KMS-11 (cell line): ENCODE measurements at regions not wholly inside any gene's neighbourhood (a gene's known extent, or its start where the extent isn't known, plus 50 kb on each side); places are given as distances from the start of the nearest gene placed in this dataset.

Source experiments
- H2AFZ ChIP-seq: fragments of 200-600 bp; sonication (generic); 2 replicates; pipeline ENCODE4 v1.6.1; 2016; ENCODE audit warnings: antibody characterized with exemption, mixed run types, low read depth
- H3K27ac ChIP-seq: fragments of 200-600 bp; sonication (generic); 2 replicates; pipeline ENCODE4 v1.6.1; 2016; ENCODE audit warnings: mild to moderate bottlenecking, mixed run types
- H3K27me3 ChIP-seq: fragments of 200-600 bp; sonication (generic); 2 replicates; pipeline ENCODE4 v1.6.1; 2017; ENCODE audit warnings: mild to moderate bottlenecking, low read depth, mixed run types, moderate library complexity; ENCODE audit not compliant: insufficient read depth
- H3K36me3 ChIP-seq: fragments of 200-600 bp; sonication (generic); 2 replicates; pipeline ENCODE4 v1.6.1; 2017; ENCODE audit warnings: mild to moderate bottlenecking, mixed run types; ENCODE audit not compliant: insufficient read depth
- H3K4me1 ChIP-seq: fragments of 200-600 bp; sonication (generic); 2 replicates; pipeline ENCODE4 v1.6.1; 2016; ENCODE audit warnings: mild to moderate bottlenecking, low read depth, mixed run types; ENCODE audit not compliant: poor library complexity, severe bottlenecking
- H3K4me2 ChIP-seq: fragments of 200-600 bp; sonication (generic); 2 replicates; pipeline ENCODE4 v1.7.0; 2016; ENCODE audit warnings: mild to moderate bottlenecking, mixed run types
- H3K4me3 ChIP-seq: fragments of 200-600 bp; sonication (generic); IDR thresholded peaks from 2 replicates; pipeline ENCODE4 v1.6.1; 2017; ENCODE audit warnings: low read depth, low read length, mixed read lengths; ENCODE audit not compliant: insufficient read depth
- H3K79me2 ChIP-seq: fragments of 200-600 bp; sonication (generic); 2 replicates; pipeline ENCODE4 v1.6.1; 2016; ENCODE audit warnings: low read depth, mixed run types; ENCODE audit not compliant: insufficient read depth
- H3K9ac ChIP-seq: fragments of 200-600 bp; sonication (generic); 2 replicates; pipeline ENCODE4 v1.6.1; 2016; ENCODE audit warnings: mild to moderate bottlenecking, mixed run types
- H4K20me1 ChIP-seq: fragments of 200-600 bp; sonication (generic); 2 replicates; pipeline ENCODE4 v1.6.1; 2016; ENCODE audit warnings: mild to moderate bottlenecking, mixed run types; ENCODE audit not compliant: insufficient read depth
- TF ChIP-seq, protein P1 (sequence below): fragments of 200-600 bp; sonication (generic); conservative IDR thresholded peaks from 2 replicates; pipeline ENCODE4 v1.6.1; 2017; ENCODE audit warnings: low read depth, mild to moderate bottlenecking, antibody characterized with exemption, low read length, moderate library complexity, mixed read lengths

DNA sequence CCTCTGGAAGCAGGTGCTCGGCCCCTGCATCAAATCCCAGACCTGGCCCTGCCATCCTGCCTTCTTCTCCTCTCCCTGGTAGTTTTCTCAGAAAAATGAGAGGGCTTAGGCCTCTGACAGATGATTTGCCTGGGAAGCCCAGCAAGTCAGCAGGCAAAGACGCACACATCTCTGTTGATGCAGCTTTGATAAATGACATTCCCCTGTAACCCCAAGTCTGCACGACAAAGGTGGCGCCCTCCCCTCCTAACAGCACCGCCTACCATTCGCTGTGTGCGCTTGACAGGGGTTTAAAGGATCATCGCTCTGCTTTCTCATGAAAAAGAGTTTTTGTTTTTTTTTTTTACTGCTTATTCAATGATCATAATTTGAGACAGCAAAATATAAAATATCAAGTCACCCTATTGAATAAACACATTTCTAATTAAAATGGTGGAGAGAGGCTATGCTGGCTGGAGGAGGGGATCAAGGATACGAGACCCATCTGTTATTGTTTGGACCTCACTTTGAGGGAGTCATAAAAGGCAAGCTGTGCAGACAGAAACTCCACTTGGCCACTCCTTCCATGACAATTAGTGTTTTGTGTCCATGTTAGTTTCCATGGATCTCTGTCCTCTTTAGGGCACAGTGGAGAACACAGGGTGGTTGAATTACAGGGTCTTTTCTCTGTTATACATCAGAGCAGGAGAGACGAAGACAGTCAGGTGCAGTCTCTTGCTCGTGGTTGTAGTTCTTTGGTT is 126.1 kb downstream of the FGF9 start:
- TF ChIP-seq, protein P1, sequence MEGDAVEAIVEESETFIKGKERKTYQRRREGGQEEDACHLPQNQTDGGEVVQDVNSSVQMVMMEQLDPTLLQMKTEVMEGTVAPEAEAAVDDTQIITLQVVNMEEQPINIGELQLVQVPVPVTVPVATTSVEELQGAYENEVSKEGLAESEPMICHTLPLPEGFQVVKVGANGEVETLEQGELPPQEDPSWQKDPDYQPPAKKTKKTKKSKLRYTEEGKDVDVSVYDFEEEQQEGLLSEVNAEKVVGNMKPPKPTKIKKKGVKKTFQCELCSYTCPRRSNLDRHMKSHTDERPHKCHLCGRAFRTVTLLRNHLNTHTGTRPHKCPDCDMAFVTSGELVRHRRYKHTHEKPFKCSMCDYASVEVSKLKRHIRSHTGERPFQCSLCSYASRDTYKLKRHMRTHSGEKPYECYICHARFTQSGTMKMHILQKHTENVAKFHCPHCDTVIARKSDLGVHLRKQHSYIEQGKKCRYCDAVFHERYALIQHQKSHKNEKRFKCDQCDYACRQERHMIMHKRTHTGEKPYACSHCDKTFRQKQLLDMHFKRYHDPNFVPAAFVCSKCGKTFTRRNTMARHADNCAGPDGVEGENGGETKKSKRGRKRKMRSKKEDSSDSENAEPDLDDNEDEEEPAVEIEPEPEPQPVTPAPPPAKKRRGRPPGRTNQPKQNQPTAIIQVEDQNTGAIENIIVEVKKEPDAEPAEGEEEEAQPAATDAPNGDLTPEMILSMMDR: no peak
- Histone ChIP-seq H3K4me1 (no peaks in the 10 kb centered on the region), H2AFZ (no peak overlapping the region), H3K36me3 (no peaks in the 10 kb centered on the region), H3K27ac (no peak overlapping the region), H3K4me2 (no peak overlapping the region), H3K4me3 (no peak overlapping the region), H3K27me3 (no peaks in the 10 kb centered on the region), H4K20me1 (no peaks in the 10 kb centered on the region), H3K79me2 (no peaks in the 10 kb centered on the region), H3K9ac (no peak overlapping the region)

DNA sequence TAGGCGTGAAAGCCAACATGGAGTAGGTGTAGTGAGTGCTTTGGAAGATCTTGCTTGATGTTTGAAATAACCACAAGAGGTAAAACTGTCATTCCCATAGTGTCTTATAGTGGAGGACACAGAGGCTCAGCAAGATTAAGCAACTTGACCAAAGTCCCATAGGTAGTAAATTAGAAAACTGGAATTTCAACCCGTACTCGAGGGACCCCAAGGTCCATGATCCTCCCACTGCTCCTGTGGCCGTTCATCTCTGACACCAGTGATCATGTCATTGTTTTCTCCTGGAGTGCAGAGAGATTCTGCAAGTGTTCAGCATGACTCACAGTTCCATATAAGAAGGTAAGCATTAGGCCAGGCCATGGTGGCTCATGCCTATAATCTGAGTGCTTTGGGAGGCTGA is 126.9 kb downstream of the FGF9 start:
- no peak overlapping the region for H3K4me2 ChIP-seq
- no peaks in the 10 kb centered on the region for H4K20me1 ChIP-seq
- no peaks in the 10 kb centered on the region for H3K36me3 ChIP-seq
- no peak overlapping the region for H3K27ac ChIP-seq
- no peak overlapping the region for H3K4me3 ChIP-seq
- TF ChIP-seq, protein P1: no peak
- no peak overlapping the region for H3K9ac ChIP-seq
- H3K4me1 ChIP-seq: no peaks in the 10 kb centered on the region
- no peaks in the 10 kb centered on the region for H3K79me2 ChIP-seq
- H2AFZ ChIP-seq: no peak overlapping the region
- H3K27me3 ChIP-seq: no peaks in the 10 kb centered on the region

DNA sequence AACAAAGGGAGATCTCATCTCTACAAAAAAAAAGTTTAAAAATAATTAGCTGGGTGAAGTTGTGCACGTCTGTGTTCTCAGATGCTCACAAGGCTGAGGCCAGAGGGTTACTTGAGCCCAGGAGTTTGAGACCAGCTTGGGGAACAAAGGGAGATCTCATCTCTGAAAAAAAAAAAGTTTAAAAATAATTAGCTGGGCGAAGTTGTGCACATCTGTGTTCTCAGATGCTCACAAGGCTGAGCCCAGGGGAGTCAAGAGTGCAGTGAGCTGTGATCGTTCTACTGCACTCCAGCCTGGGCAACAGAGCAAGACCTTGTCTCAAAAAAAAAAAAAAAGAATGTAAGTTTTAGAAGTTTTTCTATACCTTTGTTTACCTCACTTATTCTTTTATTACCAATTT is 127.3 kb downstream of the FGF9 start:
- TF ChIP-seq, protein P1: no peak
- Histone ChIP-seq H3K4me2 (no peak overlapping the region), H4K20me1 (no peaks in the 10 kb centered on the region), H3K27me3 (no peaks in the 10 kb centered on the region), H3K36me3 (no peaks in the 10 kb centered on the region), H3K79me2 (no peaks in the 10 kb centered on the region), H3K27ac (no peak overlapping the region), H3K4me3 (no peak overlapping the region), H3K4me1 (no peaks in the 10 kb centered on the region), H3K9ac (no peak overlapping the region), H2AFZ (no peak overlapping the region)

DNA sequence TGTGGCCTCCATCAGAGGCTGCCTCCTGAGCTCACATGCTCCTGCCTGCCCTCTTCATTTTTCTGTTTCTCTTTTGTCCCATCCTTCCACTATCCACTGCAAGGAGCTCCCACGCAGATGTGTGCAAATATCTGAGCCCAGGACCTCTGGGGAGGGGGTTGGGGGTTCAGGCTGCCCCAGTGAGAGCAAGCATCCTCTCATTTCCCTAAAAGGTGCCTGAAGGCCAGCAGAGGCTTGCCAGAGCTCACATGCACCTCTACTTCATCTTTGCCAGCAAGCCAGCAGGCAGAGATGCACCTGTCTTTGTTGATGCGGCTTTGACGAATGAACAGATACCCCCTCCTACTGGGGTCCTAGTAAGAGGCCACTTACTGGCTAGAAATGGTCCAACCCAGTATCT is 128.8 kb downstream of the FGF9 start:
- H3K9ac ChIP-seq: no peak overlapping the region
- no peak overlapping the region for H3K4me3 ChIP-seq
- no peaks in the 10 kb centered on the region for H3K79me2 ChIP-seq
- H3K27ac ChIP-seq: no peak overlapping the region
- H3K4me2 ChIP-seq: no peak overlapping the region
- H3K4me1 ChIP-seq: no peaks in the 10 kb centered on the region
- TF ChIP-seq, protein P1: no peak
- H2AFZ ChIP-seq: no peak overlapping the region
- H4K20me1 ChIP-seq: no peaks in the 10 kb centered on the region
- H3K27me3 ChIP-seq: no peaks in the 10 kb centered on the region
- H3K36me3 ChIP-seq: no peaks in the 10 kb centered on the region
